Stimulated activated CD4-positive, alpha-beta T cell treated with anti-CD3 and anti-CD28 coated beads, TNF-alpha, amount 100 ng/mL, for 1 hour (primary cell): ENCODE measurements at regions not wholly inside any gene's neighbourhood (a gene's known extent, or its start where the extent isn't known, plus 50 kb on each side); places are given as distances from the start of the nearest gene placed in this dataset.
"Not testable (repeated sequence)": the region's sequence is repeated elsewhere in the genome, so short reads cannot be mapped to it uniquely, and the experiment has no call there.

Source experiments
- DNase-seq, 3 donors: peaks; one replicate each; pipeline ENCODE4 v3.0.0-alpha.2; 2020; ENCODE audit warnings: low read depth in 3 of 3, low spot score in 1 of 3

DNA sequence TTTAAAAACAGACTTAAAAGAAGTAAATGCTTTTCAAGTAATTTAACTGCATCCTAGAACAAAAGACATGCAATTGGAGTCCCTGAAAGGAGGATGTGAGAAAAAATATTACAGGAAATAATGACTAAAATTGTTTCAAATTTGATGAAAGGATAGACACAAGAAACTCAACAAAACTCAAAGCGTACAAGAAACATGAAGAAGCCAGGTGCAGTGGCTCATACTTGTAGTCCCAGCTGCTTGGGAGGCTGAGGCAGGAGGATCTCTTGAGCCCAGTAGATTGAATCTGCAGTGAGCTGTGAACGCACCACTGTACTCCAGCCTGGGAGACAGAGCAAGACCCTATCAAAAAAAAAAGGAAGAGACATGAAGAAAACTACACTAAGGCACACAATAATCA lies 118.1 kb upstream of the SLC39A10 start:
- DNase-seq: no peak

- DNase-seq: no peak
These were observed 119.2 kb upstream of the SLC39A10 start for GRCh38 chr2:195537811-195538210.

DNA sequence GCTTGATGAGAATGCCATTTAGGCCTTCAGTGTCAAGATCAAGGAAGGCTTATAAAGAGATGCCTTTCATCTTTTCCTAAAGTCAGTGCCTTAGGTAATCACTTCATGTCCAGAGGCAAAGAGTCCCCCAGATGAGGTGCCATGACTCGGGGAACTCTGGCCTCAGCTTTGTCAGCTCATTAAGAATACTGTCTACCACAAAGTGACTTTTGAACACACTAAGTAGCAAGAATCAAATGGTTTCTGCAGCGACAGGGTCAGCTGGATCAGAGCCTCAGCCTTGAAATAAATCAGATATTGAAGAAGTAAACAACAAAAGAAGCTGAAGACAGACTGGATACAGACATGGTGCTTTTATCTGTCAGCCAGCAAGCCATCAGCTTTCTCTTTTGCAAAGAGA lies 120.1 kb upstream of the SLC39A10 start:
- no peak for DNase-seq

GRCh38 chr2:195535911-195536522 lies 121.0 kb upstream of the SLC39A10 start:
- DNase-seq: peak; percentile 12 to 35 (median 23)

DNA sequence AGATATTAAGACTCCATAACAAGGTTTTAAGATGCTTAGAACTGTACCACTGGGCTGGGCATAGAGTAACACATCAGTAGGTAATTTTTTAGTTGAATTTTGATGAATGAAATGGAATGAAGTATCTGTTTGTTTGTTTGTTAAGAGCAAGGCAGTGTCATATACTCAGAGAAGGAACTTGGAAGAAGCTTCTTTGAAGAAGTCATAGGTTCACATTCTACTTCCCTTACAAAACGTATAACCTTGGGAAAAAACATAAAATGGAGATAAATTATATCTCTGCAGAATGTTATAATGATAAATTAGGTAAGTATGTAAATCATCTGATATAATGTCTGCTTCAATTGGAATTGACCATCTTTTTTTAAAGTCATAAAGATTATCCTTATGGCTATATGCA lies 122.1 kb upstream of the SLC39A10 start:
- DNase-seq: no peak

- DNase-seq: peak; percentile 10 to 54 (median 21)
These were observed 123.0 kb upstream of the SLC39A10 start for GRCh38 chr2:195533771-195534642.

DNA sequence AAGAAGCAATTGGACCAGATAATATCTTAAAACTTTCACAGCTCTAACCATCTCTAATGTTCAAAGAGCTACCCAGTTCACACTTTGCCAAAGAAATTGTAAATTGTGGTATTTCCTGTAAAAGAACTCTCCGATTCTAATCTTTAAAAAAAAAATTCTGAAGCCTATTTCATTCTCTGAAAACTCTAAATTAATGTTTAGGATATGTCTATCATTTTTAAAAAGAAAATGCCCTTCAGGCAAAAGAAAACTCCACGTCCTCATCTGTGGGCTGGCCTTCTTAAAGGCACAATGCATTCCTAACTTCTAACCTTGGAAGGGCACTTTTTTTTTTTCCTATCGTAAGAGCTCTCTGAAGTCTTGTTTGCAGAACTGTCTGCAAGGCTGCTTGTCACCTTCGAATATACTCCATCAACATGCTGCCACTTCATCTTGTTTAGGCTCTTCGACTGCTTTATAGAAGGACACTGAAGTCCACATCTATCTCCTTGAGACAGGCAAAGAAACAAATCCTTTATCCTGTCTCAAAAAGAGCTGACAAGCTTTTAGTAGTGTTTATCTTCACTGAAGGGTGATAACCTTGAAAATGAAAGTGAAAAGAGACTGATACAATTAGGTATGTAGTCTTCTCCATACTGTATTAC lies 124.3 kb upstream of the SLC39A10 start:
- no peak for DNase-seq

- DNase-seq: no peak
These were observed 124.8 kb upstream of the SLC39A10 start for GRCh38 chr2:195532255-195532627.

DNA sequence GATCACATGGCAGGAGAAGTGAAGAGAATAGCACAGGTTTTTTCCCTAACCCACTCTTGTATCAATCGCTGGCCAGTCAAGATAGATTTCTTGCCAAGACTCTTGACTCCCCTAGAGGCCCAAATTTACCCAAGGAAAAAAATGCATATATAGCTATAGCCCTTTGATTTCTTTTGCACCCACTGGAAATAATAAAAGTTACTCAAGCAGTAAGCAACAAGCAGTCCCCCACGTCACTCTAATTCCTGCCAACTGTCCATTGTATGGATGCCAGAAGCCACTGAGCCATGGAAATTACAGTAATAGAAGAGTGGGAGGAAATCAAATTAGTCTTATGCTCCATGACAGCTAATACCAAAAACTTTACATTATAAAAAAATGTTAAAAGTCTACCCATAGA lies 125.3 kb upstream of the SLC39A10 start:
- no peak for DNase-seq

DNA sequence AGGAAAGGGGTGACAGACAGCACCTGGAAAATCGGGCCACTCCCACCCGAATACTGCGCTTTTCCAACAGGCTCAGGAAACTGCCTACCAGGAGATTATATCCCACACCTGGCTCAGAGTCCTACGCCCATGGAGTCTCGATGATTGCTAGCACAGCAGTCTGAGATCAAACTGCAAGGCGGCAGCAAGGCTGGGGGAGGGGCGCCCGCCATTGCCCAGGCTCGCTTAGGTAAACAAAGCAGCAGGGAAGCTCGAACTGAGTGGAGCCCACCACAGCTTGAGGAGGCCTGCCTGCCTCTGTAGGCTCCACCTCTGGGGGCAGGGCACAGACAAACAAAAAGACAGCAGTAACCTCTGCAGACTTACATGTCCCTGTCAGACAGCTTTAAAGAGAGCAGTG lies 133.8 kb upstream of the SLC39A10 start:
- not testable (repeated sequence) for DNase-seq

GRCh38 chr2:195521589-195521988 lies 135.4 kb upstream of the SLC39A10 start:
- DNase-seq: no peak

GRCh38 chr2:195520671-195521155 lies 136.3 kb upstream of the SLC39A10 start:
- DNase-seq: no peak

DNA sequence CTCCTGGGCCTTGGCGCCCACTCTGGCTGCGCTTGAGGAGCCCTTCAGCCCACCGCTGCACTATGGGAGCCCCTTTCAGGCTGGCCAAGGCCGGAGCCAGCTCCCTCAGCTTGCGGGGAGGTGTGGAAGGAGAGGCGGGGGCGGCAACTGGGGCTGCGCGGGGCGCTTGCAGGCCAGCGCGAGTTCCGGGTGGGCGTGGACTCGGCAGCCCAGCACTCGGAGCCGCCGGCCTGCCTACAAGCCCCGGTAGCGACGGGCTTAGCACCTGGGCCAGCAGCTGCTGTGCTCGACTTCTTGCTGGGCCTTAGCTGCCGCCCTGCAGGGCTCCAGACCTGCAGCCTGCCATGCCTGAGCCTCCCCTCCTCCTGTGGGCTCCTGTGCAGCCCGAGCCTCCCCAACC lies 141.5 kb upstream of the SLC39A10 start:
- DNase-seq: no peak

DNA sequence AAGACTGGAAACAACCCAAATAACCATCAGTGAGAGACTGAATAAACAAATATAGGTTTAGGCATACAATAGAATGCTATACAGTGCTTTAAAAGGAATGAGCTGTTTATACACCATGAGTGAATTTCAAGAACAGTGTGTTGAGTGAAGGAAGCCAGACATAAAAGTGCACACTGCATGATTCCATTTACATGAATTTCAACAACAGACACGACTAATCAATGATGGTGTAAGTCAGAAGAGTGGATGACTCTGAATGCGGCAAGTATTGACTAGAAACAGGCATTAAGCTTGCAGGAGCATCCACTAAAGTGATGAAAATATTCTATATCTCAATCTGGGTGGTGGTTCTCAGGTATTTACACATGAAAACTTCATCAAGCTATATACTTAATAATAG lies 142.7 kb upstream of the SLC39A10 start:
- DNase-seq: no peak

DNA sequence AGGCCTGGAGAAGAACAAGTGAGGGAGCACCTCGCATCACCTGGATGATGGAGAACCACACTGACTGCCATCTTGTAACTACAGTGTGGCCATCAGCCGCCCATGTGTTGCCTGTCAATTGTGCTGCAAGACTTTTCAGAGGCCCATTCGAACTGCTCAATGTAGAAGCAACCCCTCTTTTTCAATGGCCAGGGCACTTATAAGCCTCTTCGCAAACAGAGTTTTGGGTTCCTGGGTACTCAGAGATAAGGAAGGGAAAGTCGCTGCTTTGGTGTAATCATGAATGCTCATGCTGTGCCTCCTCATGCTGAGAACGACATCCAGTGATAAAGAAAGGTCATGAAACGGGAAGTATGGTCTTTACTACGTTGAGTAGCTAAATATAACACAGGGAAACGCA lies 143.9 kb upstream of the SLC39A10 start:
- no peak for DNase-seq

DNA sequence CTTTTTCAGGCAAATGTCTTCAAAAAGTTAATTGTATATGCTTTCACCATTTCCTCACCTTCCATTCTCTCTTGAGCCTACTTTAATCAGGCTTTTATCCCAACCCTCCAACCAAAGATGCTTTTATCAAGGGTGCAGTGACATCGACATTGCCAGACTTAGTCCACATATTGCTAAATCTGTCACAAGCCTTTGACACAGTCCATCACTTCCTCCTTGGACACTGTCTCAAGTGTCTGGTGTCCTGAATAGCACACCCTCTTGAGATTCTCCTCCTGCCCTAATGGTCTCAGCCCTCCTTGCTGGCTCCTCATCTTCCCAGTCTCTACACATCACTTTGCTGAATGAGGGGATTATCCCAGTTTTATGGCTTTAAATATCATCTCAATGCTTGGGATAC lies 147.5 kb upstream of the SLC39A10 start:
- DNase-seq: no peak

- no peak for DNase-seq
These were observed 148.9 kb upstream of the SLC39A10 start for GRCh38 chr2:195508139-195508455.

DNA sequence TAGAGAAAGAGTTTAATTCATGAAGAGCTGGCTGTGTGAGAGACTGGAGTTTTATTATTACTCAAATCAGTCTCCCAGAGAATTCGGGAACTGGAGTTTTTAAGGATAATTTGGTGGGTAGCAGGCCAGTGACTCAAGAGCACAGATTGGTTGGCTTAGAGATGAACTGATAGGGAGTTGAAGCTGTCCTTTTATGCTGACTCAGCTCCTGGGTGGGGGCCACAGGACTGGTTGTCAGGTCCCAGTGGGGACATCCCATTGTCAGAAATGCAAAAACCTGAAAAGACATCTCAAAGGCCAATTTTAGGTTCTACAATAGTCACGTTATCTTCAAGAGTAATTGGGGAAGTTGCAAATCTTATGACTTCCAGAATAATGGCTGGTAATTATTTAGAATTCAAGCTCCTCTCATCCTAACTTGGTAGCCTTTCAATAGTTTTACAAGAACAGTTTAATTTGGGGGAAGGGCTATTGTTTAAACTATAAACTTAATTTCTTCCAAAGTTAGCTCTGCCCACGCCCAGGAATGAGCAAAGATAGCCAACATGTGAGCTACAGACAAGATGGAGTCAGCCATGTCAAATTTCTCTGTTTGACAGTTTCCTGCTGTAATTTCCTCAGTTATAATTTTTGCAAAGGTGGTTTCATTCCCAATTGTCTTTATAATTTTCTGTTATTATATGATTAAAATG lies 149.4 kb upstream of the SLC39A10 start:
- no peak for DNase-seq

- no peak for DNase-seq
These were observed 151.3 kb upstream of the SLC39A10 start for GRCh38 chr2:195505701-195506100.

DNA sequence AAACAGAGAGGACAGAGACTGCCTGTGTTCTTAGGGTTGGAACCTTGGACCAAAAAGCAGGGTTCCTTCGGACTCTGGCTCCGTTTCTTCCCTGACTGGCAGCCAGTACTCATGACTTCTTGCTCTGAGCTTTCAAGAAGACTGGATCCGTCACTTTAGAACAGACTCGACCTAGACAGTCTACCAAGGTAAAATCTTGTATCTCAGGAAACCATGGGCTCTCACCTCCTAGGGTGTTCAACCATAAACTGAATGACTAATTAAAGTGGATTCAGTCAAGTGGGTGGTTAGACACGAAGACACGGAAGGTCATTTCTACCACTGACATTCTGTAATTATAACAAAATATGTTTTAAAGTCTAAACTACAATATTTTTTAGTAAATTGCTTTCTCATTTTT lies 153.8 kb upstream of the SLC39A10 start:
- DNase-seq: no peak

- DNase-seq: no peak
These were observed 155.3 kb upstream of the SLC39A10 start for GRCh38 chr2:195501746-195502145.

DNA sequence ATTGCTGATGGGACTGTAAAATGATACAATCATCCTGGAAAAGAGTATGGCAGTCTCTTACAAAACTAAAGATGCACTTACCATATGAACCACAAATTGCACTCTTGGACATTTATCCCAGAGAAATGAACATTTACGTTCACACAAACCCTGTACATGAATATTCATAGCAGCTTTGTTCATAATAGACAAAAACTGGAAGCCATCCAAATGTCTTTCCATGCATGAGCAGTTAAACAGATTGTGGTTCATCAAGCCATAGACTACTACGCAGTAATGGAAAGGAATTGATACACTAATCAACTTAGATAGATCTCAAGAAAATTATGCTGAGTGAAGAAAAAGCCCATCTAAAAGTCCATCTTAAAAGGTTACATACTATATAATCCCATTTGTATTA lies 156.1 kb upstream of the SLC39A10 start:
- DNase-seq: no peak
